WTC11 (cell line): ENCODE measurements at regions not wholly inside any gene's neighbourhood (a gene's known extent, or its start where the extent isn't known, plus 50 kb on each side); places are given as distances from the start of the nearest gene placed in this dataset.

Experiments
- ZNF232 ChIP-seq: sonication (generic); formaldehyde crosslinking; IDR thresholded peaks from 2 replicates; pipeline ENCODE4 v1.8.0; 2022; ENCODE audit warnings: mild to moderate bottlenecking, missing genetic modification reagents
- TF ChIP-seq, protein P1 (sequence below): sonication (generic); formaldehyde crosslinking; IDR thresholded peaks from 2 replicates; pipeline ENCODE4 v1.8.0; 2022; ENCODE audit warnings: mild to moderate bottlenecking, missing genetic modification reagents
- TF ChIP-seq, protein P2 (sequence below): fragments of 200-600 bp; IDR thresholded peaks from 2 replicates; pipeline ENCODE4 v1.8.0; 2022; ENCODE audit warnings: antibody characterized with exemption
- TF ChIP-seq, protein P3 (sequence below): sonication (generic); formaldehyde crosslinking; IDR thresholded peaks from 2 replicates; pipeline ENCODE4 v1.8.0; 2022; ENCODE audit warnings: mild to moderate bottlenecking, missing genetic modification reagents
- TF ChIP-seq, protein P4 (sequence below): sonication (generic); formaldehyde crosslinking; IDR thresholded peaks from 2 replicates; pipeline ENCODE4 v1.8.0; 2022; ENCODE audit warnings: mild to moderate bottlenecking, missing genetic modification reagents
- TF ChIP-seq, protein P5 (sequence below): sonication (generic); formaldehyde crosslinking; IDR thresholded peaks from 2 replicates; pipeline ENCODE4 v1.8.0; 2022; ENCODE audit warnings: mild to moderate bottlenecking, missing genetic modification reagents

DNA sequence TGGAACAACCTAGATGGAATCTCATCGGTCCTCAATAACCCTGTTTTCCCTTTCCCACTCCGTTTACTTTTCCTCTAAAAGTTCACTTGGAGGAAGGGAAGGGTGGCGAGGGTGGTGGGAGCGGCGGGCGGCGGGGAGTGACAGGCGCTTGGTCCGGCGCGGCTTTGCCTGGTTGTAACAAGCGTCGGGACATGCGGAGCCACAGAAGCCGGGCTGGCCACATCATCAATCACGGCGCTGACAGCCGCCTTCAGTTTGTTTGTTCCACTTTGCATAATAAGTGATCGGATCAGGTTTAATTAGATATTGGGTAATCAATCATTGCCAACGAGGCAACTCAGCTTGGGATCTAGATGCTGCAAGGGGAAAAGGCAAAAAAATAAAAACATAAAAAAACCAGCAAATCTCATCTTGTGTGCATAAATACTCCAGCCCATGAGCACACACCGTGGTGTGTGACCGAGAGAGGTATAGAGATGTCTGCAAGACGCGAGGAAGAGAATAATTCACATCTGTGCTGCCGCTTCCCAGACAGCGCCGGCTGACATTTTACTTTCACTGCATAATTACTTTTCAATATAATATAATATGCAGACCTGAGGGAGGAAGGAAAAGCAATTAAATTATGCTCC is 396.2 kb upstream of the IRX4 start:
- TF ChIP-seq, protein P1, sequence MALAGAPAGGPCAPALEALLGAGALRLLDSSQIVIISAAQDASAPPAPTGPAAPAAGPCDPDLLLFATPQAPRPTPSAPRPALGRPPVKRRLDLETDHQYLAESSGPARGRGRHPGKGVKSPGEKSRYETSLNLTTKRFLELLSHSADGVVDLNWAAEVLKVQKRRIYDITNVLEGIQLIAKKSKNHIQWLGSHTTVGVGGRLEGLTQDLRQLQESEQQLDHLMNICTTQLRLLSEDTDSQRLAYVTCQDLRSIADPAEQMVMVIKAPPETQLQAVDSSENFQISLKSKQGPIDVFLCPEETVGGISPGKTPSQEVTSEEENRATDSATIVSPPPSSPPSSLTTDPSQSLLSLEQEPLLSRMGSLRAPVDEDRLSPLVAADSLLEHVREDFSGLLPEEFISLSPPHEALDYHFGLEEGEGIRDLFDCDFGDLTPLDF (CRISPR knock-in tag): no peak
- TF ChIP-seq, protein P2, sequence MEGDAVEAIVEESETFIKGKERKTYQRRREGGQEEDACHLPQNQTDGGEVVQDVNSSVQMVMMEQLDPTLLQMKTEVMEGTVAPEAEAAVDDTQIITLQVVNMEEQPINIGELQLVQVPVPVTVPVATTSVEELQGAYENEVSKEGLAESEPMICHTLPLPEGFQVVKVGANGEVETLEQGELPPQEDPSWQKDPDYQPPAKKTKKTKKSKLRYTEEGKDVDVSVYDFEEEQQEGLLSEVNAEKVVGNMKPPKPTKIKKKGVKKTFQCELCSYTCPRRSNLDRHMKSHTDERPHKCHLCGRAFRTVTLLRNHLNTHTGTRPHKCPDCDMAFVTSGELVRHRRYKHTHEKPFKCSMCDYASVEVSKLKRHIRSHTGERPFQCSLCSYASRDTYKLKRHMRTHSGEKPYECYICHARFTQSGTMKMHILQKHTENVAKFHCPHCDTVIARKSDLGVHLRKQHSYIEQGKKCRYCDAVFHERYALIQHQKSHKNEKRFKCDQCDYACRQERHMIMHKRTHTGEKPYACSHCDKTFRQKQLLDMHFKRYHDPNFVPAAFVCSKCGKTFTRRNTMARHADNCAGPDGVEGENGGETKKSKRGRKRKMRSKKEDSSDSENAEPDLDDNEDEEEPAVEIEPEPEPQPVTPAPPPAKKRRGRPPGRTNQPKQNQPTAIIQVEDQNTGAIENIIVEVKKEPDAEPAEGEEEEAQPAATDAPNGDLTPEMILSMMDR: no peak
- TF ChIP-seq, protein P3, sequence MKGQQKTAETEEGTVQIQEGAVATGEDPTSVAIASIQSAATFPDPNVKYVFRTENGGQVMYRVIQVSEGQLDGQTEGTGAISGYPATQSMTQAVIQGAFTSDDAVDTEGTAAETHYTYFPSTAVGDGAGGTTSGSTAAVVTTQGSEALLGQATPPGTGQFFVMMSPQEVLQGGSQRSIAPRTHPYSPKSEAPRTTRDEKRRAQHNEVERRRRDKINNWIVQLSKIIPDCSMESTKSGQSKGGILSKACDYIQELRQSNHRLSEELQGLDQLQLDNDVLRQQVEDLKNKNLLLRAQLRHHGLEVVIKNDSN: no peak
- TF ChIP-seq ZNF232 (CRISPR knock-in tag): no peak
- TF ChIP-seq, protein P4, sequence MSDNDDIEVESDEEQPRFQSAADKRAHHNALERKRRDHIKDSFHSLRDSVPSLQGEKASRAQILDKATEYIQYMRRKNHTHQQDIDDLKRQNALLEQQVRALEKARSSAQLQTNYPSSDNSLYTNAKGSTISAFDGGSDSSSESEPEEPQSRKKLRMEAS (CRISPR knock-in tag): no peak
- TF ChIP-seq, protein P5, sequence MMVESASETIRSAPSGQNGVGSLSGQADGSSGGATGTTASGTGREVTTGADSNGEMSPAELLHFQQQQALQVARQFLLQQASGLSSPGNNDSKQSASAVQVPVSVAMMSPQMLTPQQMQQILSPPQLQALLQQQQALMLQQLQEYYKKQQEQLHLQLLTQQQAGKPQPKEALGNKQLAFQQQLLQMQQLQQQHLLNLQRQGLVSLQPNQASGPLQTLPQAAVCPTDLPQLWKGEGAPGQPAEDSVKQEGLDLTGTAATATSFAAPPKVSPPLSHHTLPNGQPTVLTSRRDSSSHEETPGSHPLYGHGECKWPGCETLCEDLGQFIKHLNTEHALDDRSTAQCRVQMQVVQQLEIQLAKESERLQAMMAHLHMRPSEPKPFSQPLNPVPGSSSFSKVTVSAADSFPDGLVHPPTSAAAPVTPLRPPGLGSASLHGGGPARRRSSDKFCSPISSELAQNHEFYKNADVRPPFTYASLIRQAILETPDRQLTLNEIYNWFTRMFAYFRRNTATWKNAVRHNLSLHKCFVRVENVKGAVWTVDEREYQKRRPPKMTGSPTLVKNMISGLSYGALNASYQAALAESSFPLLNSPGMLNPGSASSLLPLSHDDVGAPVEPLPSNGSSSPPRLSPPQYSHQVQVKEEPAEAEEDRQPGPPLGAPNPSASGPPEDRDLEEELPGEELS (CRISPR knock-in tag): no peak
